Left lung (tissue), 4 donors: ENCODE measurements at regions not wholly inside any gene's neighbourhood (a gene's known extent, or its start where the extent isn't known, plus 50 kb on each side); places are given as distances from the start of the nearest gene placed in this dataset.

Experiments used
- ATAC-seq: fragments of 200-7000 bp; cut with Tn5 transposase; one replicate; pipeline ENCODE4 v1.9.1; 2020; ENCODE audit warnings: moderate library complexity
- DNase-seq, 4 donors: peaks; one replicate each; pipeline ENCODE4 v3.0.0-alpha.2; 2013 to 2020
- H3K27ac ChIP-seq, 2 donors: fragments of 200-600 bp; sonication (generic) in 1 of 2; one replicate each; pipeline versions ENCODE4 v1.5.0 to v1.8.0; 2020 to 2021
- H3K27me3 ChIP-seq, 2 donors: fragments of 200-600 bp; sonication (generic) in 1 of 2; one replicate each; pipeline versions ENCODE4 v1.5.0 to v1.8.0; 2020 to 2021
- H3K36me3 ChIP-seq, 2 donors: fragments of 200-600 bp; sonication (generic) in 1 of 2; one replicate each; pipeline versions ENCODE4 v1.5.0 to v1.8.0; 2020 to 2021
- H3K4me1 ChIP-seq, 2 donors: fragments of 200-600 bp; one replicate each; pipeline ENCODE4 v1.8.0; 2021
- H3K4me3 ChIP-seq, 2 donors: fragments of 200-600 bp; sonication (generic) in 1 of 2; one replicate each; pipeline versions ENCODE4 v1.5.0 to v1.8.0; 2020 to 2021; ENCODE audit warnings: mild to moderate bottlenecking in 1 of 2
- H3K9me3 ChIP-seq, 2 donors: fragments of 200-600 bp; sonication (generic) in 1 of 2; one replicate each; pipeline versions ENCODE4 v1.5.0 to v1.8.0; 2020 to 2021
- intact Hi-C, 2 donors: fragments of 100-400 bp; cut with DNase I; formaldehyde crosslinking; loops; one replicate each; pipeline versions ENCODE4 v1.11.2 to v1.14.2; 2022
- TF ChIP-seq, protein P1 (sequence below), 2 donors: fragments of 200-600 bp; sonication (generic) in 1 of 2; IDR thresholded peaks; one replicate each; pipeline versions ENCODE4 v1.5.0 to v1.8.0; 2021; ENCODE audit warnings: antibody characterized with exemption in 2 of 2
- donor health status: DM: no; HTN: yes; CAD: no.
- donor health status: DM: no; HTN: no; CAD: no.

- no peak for DNase-seq
- intact Hi-C loops: no loop called here
These were observed 224.0 kb upstream of the IRX4 start for GRCh38 chr5:2106721-2107120.

GRCh38 chr5:2105141-2105540 is 222.4 kb upstream of the IRX4 start:
- ATAC-seq: no peak
- Histone ChIP-seq H3K4me1 (no peaks in the 10 kb centered on the region), H3K27me3 (no peaks in the 10 kb centered on the region), H3K9me3 (peaks cover 0 to 8% of the 10 kb centered on the region in 2 donors), H3K4me3 (no peak overlapping the region), H3K36me3 (no peaks in the 10 kb centered on the region), H3K27ac (no peak overlapping the region)
- TF ChIP-seq, protein P1, sequence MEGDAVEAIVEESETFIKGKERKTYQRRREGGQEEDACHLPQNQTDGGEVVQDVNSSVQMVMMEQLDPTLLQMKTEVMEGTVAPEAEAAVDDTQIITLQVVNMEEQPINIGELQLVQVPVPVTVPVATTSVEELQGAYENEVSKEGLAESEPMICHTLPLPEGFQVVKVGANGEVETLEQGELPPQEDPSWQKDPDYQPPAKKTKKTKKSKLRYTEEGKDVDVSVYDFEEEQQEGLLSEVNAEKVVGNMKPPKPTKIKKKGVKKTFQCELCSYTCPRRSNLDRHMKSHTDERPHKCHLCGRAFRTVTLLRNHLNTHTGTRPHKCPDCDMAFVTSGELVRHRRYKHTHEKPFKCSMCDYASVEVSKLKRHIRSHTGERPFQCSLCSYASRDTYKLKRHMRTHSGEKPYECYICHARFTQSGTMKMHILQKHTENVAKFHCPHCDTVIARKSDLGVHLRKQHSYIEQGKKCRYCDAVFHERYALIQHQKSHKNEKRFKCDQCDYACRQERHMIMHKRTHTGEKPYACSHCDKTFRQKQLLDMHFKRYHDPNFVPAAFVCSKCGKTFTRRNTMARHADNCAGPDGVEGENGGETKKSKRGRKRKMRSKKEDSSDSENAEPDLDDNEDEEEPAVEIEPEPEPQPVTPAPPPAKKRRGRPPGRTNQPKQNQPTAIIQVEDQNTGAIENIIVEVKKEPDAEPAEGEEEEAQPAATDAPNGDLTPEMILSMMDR (IDR thresholded peaks at IDR 0.05): no peak
- no peak for DNase-seq
- intact Hi-C loops: no loop called here

More at GRCh38 chr5:2106721-2107120, 224.0 kb upstream of the IRX4 start:
- TF ChIP-seq, protein P1 (IDR thresholded peaks at IDR 0.05): no peak
- H3K36me3 ChIP-seq: no peaks in the 10 kb centered on the region
- H3K27me3 ChIP-seq: no peaks in the 10 kb centered on the region
- H3K4me3 ChIP-seq: no peak overlapping the region
- H3K9me3 ChIP-seq: peaks cover 0 to 8% of the 10 kb centered on the region in 2 donors
- no peak for ATAC-seq
- H3K27ac ChIP-seq: no peak overlapping the region
- no peaks in the 10 kb centered on the region for H3K4me1 ChIP-seq

GRCh38 chr5:2103940-2104339 is 221.2 kb upstream of the IRX4 start:
- no peaks in the 10 kb centered on the region for H3K36me3 ChIP-seq
- peaks cover 0 to 8% of the 10 kb centered on the region in 2 donors for H3K9me3 ChIP-seq
- no peaks in the 10 kb centered on the region for H3K27me3 ChIP-seq
- H3K4me3 ChIP-seq: no peak overlapping the region
- H3K27ac ChIP-seq: no peak overlapping the region
- DNase-seq (no peak), ATAC-seq (no peak)
- TF ChIP-seq, protein P1 (IDR thresholded peaks at IDR 0.05): no peak
- no peaks in the 10 kb centered on the region for H3K4me1 ChIP-seq
- intact Hi-C loops: no loop called here

- peaks cover 0 to 8% of the 10 kb centered on the region in 2 donors for H3K9me3 ChIP-seq
- no peak overlapping the region for H3K4me3 ChIP-seq
- H3K36me3 ChIP-seq: no peaks in the 10 kb centered on the region
- intact Hi-C loops: no loop called here
- ATAC-seq (no peak), DNase-seq (no peak)
- H3K4me1 ChIP-seq: no peaks in the 10 kb centered on the region
- no peak overlapping the region for H3K27ac ChIP-seq
- no peaks in the 10 kb centered on the region for H3K27me3 ChIP-seq
- TF ChIP-seq, protein P1 (IDR thresholded peaks at IDR 0.05): no peak
These were observed 220.4 kb upstream of the IRX4 start for GRCh38 chr5:2102819-2103776.

DNA sequence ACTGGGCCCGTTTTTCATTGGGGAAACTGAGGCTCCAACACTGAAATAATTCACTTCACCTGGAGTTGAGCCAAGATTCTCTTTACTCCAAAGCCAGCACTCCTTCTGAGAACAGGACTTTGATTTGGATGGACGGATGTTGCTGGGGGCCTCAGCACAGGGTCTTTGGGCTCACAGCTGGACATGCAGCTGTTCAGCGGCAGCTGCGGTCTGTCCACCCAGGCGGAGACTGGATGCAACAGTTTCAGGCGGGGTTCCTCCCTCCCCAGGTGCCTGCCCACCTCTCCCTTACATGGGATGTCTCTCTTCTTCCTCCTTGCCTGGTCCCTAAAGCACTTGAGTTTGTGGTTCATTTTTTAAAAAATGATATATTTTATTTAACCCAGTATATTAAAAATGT is 219.0 kb upstream of the IRX4 start:
- ATAC-seq: no peak
- Histone ChIP-seq H3K4me1 (no peaks in the 10 kb centered on the region), H3K36me3 (no peaks in the 10 kb centered on the region), H3K27me3 (peaks cover 0 to 12% of the 10 kb centered on the region in 2 donors), H3K4me3 (no peak overlapping the region), H3K27ac (no peak overlapping the region), H3K9me3 (peaks cover 0 to 7% of the 10 kb centered on the region in 2 donors)
- intact Hi-C loops: no loop called here
- TF ChIP-seq, protein P1 (IDR thresholded peaks at IDR 0.05): no peak
- no peak for DNase-seq
